GM10266 (cell line): ENCODE measurements at regions not wholly inside any gene's neighbourhood (a gene's known extent, or its start where the extent isn't known, plus 50 kb on each side); places are given as distances from the start of the nearest gene placed in this dataset.

ENCODE experiments used
- DNase-seq: peaks from one replicate; pipeline ENCODE4 v3.0.0; 2012; ENCODE audit errors: extremely low spot score
- CTCF ChIP-seq: IDR thresholded peaks from 2 replicates; pipeline ENCODE4 v1.5.1; 2012; ENCODE audit warnings: mild to moderate bottlenecking, low read depth; ENCODE audit not compliant: control insufficient read depth, insufficient read depth; ENCODE audit errors: missing control alignments

- no peak for TF ChIP-seq CTCF
- no peak for DNase-seq
These were observed 407.2 kb upstream of the SGCD start for GRCh38 chr5:155919725-155920124.

GRCh38 chr5:155921621-155922020, 405.3 kb upstream of the SGCD start:
- no peak for TF ChIP-seq CTCF

GRCh38 chr5:155923784-155924183, 403.2 kb upstream of the SGCD start:
- no peak for DNase-seq
- TF ChIP-seq CTCF = no peak

More at GRCh38 chr5:155921621-155922020, 405.3 kb upstream of the SGCD start:
- no peak for DNase-seq

GRCh38 chr5:155926031-155926430, 400.9 kb upstream of the SGCD start:
- DNase-seq = no peak
- no peak for TF ChIP-seq CTCF

DNA sequence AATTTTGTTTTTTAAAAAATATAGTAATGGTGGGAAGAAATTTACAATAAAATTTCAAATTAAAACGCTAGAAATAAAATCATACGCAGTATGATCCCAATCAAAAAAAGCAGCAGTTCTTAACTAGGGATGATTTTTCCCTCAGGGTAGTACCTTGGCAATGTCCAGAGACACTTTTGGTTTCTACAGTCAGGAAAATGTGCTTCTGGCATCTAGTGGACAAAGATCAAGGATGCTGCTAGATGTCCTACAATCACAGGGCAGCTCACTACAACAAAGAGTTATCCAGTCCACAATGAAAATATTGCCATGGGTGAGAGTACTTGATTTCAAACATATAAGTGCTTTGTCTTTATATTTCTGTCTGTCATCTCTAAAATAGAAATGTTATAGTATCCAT, 400.2 kb upstream of the SGCD start:
- no peak for DNase-seq
- TF ChIP-seq CTCF = no peak

DNA sequence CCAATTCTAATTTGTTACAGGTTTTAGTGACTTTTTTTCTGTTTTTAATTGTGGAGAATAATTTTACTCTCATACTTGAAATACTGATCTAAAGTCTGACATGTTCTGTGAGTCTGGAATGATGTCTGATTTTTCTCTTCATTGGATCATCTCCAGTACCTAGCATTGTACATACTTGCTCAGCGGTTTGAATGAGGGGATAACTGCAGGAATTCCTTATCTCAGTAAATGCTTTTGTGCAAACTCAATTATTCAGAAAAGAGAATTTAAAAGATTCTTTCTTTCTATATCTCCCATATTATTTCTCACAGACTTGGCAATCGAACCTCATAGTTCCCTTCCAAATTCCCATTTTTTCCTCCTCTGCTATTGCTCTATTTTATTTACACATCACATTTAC, 397.9 kb upstream of the SGCD start:
- DNase-seq = no peak
- TF ChIP-seq CTCF = no peak

DNA sequence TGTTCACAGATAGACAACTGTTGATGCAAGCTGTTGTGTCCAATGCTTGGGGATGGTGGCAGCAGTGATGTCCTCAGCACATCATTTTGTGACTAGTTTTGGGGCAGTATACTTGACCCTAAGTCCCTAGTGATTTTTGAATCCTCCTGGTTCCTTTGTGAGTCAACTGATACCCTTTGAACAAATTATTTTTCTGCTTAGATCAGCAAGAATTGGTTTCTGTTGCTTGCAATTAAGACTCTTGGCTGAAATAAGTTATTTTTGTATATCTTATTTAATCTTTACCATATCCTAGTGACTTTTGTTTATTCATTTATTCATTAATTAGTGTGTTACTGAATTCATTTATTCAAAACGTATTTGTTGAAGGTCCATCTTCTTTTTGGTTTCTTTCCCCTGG, 392.0 kb upstream of the SGCD start:
- TF ChIP-seq CTCF = no peak
- no peak for DNase-seq
